HG02885 (cell line): ENCODE measurements at regions not wholly inside any gene's neighbourhood (a gene's known extent, or its start where the extent isn't known, plus 50 kb on each side); places are given as distances from the start of the nearest gene placed in this dataset.
"Not testable (repeated sequence)": the region's sequence is repeated elsewhere in the genome, so short reads cannot be mapped to it uniquely, and the experiment has no call there.

Source experiments
- ATAC-seq: cut with Tn5 transposase; IDR thresholded peaks from one replicate; pipeline ENCODE4 v1.9.1; 2021; ENCODE audit warnings: mild to moderate bottlenecking; ENCODE audit not compliant: unreplicated experiment, poor library complexity

GRCh38 chr12:38016602-38017001 lies 300.0 kb upstream of the ALG10B start:
- ATAC-seq = no peak

DNA sequence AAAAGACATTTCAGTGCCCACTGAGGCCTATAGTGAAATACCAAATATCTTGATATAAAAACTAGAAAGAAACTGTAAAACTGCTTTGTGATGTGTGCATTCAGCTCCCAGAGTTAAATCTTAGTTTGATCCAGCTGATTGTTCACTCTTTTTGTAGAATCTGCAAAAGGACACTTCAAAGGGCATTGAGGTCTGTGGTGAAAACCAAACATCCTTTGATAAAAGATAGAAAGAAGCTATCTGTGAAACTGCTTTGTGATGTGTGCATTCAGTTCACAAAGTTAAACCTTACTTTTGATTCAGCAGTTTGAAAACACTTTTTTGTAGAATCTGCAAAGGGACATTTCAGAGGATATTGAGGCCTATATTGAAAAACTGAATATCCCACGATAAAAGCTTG lies 290.7 kb upstream of the ALG10B start:
- ATAC-seq = no peak

- no peak for ATAC-seq
Observed at GRCh38 chr12:38053113-38053512, 263.5 kb upstream of the ALG10B start.

DNA sequence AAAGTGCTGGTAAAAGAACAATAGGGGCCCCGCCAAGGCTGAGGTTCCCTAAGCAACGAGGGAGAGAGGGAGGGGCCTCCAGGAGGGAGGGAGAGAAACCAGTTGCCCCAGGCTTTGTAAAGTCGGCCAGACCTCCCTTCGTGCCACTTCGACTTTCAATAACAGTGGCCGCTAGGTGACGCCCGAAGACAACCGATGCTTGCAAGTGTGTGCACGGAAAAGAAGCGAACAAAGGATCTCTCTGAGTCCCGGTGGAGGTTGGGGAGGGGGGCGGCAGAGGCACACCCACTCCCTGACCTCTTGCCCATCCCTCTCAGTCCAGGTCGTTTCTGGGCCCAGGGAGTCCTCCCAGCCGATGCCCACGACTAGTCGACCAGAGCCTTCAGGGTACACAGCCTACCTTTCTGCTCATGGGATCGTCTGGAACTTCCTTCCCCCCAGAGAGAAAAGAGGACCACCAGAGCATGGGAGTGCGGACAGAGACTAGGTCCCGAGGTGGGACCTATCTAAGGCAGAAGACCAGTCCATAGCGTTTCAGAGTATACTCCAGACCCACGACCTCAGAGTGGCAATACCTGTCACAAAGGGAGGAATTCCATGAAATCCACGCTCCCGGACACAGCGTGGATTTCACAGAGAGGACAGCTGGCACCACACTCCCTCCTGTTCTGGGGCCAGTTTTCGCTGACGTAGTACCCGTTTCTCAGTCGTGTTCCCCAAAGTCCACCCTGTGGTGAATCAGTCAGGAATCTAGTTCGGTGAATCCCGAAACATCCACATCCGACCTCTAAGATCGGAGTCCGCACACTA lies 262.7 kb upstream of the ALG10B start:
- ATAC-seq = no peak

DNA sequence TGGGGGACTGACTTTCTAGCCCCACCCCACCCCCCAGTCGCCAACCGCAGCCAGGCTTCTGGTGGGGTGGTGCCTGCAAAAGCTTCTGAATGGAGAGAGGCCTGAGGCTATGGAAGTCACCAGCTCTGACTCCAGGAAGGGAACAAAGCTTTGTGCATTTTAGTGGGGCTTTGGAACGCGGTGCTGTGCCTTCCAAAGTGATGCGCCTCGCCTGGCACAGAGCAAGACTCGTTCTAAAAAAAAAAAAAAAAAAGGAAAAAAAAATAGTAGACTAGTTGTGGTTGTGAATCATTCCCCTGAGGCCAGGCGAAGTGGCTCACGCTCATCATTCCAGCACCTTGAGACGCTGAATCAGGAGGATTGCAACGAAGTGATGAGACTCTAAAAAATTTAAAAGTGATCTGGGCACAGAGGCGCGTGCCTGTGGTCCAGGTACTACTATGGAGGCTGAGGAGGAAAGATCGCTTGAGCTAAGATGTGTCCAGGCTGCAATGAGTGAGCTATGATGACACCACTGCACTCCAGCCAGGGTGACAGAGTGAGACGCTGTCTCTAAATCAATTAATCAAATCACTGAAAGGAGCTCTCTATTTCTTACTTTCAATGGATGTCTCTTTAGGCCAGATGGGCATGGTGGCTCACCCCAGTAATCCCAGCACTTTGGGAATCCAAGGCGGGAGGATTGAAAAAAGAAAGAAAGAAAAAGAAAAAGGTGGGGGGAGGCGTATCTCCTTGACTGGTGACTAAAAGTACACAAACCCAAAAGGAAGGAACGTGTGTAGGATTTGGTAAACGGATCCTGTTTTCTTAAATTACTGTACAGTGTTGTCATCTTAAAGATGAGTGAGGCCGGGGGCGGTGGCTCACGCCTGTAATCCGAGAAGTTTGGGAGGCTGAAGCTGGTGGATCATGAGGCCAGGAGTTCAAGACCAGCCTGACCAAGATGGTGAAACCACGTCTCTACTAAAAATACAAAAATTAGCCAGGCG lies 259.6 kb upstream of the ALG10B start:
- ATAC-seq = no peak

- no peak for ATAC-seq
Observed at GRCh38 chr12:38099686-38100085, 216.9 kb upstream of the ALG10B start.

GRCh38 chr12:38101753-38102152 lies 214.8 kb upstream of the ALG10B start:
- ATAC-seq = no peak

DNA sequence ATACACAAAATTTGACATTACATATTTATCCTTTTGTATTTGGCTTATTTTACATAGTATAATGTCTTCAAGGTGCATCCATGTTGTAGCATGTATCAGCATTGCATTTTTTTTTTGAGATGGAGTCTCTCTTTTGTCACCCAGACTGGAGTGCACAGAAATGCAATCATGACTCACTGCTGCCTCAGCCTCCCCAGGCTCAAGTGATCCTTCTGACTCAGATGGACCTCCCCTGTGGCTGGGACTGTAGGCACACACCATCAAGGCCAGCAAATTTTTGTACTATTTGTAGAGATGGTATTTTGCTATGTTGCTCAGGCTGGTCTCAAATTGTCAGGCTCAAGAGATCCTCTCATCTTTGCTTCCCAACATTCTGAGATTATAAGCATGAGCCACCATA lies 214.4 kb upstream of the ALG10B start:
- ATAC-seq = no peak

DNA sequence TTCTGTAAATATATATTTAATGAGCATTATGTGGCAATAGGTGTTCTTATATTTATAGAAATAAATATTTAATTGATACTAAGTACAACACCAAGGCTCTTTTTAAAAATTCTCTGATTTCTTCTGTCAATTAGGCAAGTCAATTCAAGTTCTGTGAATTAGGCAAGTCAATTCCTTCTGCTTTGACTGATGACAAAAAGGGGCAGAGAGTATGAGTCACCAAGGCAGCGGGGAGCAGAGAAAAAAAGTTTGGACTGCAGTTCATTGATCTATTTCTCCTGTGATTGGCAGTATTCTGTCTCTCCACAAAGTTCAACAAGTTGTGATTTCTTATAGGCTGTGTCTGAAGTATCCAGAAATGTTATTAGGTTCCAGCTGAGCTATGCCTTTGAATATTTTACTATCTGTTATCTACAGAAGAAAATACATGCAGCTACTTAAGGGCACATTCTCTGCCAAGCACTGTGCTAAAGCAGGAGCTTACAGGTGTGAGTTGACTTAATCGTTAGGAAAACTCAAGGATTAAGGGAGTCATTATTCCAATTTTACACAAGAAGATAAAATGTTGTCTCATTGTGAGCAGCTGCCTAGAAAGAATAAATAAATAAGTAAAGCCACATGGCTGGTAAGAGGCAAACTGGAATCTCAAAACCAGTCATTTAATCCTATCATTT lies 206.4 kb upstream of the ALG10B start:
- ATAC-seq = no peak

DNA sequence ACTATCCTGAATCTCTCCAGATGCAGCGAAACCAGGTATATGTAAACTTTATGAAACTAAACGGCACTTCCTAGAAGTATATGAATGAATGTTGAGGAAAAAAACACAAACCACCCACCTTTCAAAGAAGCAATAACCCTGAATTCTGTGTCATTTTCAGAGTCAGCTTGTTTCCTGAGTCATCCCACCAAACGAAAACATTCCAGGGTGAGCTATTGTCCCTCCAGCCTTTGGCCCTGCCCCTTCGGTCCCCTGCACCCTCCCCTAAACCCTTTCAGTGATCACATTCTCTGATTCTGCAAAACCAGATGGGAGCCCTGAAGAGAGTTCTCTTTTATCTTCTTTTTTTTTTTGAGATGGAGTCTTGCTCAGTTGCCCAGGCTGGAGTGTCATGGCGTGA lies 202.6 kb upstream of the ALG10B start:
- ATAC-seq = no peak

GRCh38 chr12:38116968-38117367 lies 199.6 kb upstream of the ALG10B start:
- ATAC-seq = no peak

DNA sequence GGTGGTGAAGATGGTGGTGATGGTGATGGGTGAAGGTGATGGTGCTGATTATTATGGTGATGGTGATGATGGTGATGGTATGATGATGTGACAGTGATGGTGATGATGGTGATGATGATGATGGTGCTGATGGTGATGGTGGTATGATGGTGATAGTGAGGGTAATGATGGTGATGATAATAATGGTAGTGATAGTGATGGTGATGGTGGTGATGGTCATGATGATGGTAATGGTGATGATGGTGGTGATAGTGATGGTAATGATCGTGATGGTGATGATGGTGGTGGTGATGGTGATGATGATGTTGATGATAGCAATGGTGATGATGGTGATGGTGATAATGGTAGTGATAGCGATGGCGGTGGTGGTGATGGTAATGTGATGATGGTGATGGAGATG lies 197.9 kb upstream of the ALG10B start:
- ATAC-seq = no peak

GRCh38 chr12:38120438-38120837 lies 196.1 kb upstream of the ALG10B start:
- no peak for ATAC-seq

DNA sequence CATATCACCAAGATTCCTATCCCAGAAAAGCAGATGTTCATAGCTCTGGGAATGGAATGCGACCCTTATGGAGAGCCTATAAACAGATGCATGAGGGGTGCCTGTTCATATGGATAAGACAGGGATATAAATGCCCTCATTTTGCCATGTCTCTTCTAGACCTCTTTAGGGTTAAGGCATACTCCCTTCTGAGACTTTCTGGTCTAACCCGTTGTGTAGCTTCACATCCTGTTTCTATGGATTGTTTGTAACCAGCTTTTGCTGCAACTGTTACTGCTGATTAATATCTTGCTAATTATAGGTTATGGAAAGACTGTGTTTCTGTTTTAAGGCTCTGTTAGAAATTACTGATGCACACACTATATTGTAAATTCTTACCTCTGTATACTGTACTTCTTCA lies 193.5 kb upstream of the ALG10B start:
- ATAC-seq = not testable (repeated sequence)

- no peak for ATAC-seq
Observed at GRCh38 chr12:38123566-38124246, 192.9 kb upstream of the ALG10B start.

DNA sequence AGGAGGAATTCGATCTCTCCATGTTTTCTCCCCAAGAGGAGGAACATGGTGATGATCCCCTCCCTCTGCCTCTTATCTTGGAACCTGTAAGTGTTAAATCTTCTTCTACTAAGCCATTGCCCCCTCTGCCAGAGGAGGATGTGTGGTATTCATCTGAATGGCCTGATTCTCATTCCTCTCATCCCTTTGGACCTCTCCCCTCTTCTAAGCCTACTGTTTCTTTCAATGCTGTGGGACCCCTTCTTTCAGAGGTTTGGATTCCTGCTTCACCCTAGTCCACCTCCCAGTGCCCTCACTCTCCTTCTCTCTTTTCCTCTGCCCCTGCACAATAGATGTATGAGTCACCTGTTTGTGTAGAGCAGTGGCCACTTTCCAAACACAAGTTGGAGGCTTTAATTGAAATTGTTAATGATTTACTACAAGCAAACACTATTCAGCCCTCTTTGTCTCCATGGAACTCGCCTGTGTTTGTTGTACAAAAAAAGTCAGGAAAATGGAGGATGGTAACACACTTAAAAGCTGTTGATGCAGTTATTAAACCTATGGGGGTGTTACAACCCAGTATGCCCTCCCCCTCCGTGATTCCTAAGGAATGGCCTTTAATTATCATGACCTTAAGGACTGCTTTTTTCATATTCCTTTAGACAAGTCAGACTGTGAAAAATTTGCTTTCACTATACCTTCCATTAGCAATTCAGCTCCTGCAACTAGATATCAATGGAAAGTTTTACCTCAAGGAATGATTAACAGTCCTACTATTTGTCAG lies 192.1 kb upstream of the ALG10B start:
- ATAC-seq = no peak

- no peak for ATAC-seq
Observed at GRCh38 chr12:38132139-38132538, 184.4 kb upstream of the ALG10B start.

DNA sequence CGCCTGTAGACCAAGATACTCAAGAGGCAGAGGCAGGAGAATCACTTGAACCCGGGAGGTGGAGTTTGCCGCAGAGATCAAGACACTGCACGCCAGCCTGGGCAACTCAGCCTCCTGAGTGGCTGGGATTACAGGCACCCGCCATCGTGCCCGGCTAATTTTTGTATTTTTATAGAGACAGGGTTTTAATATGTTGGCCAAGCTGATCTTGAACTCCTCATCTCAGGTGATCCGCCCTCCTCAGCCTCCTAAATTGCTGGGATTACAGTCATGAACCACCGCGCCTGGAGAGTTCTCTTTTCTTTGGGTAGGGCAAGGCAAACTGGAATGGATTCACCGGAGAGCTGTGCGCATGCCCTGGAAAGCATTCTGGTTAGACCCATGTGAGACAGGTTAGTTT lies 179.3 kb upstream of the ALG10B start:
- no peak for ATAC-seq

GRCh38 chr12:38137716-38138115 lies 178.9 kb upstream of the ALG10B start:
- no peak for ATAC-seq
